Endothelial cell of umbilical vein (primary cell): ENCODE measurements at regions not wholly inside any gene's neighbourhood (a gene's known extent, or its start where the extent isn't known, plus 50 kb on each side); places are given as distances from the start of the nearest gene placed in this dataset.

Experiments
- BruUV-seq: library from RNA; stranded (reverse); fragments of 400-500 nt; replicated peaks from 2 replicates; lab custom pipeline; 2021; lab: Mats Ljungman, UMichigan
- CTCF ChIA-PET: fragments of 300-600, 350-600 bp; sonication (Branson Sonifier 250); formaldehyde crosslinking; loops from one replicate; lab custom pipeline; 2021; ENCODE audit warnings: antibody characterized with exemption, inconsistent platforms; lab: Charles Lee
- POLR2A ChIA-PET: fragments of 300-600, 350-600 bp; sonication (Branson Sonifier 250); formaldehyde crosslinking; loops from one replicate; lab custom pipeline; 2021; ENCODE audit warnings: antibody characterized with exemption, inconsistent platforms; lab: Charles Lee
- DNase-seq: peaks from one replicate; pipeline ENCODE4 v3.0.0-alpha.2; 2011; ENCODE audit warnings: low read depth, low spot score
- FAIRE-seq: peaks from 2 replicates; lab custom pipeline; 2011; peaks lifted over from hg19 to GRCh38; lab: Jason Lieb, UNC
- H2AFZ ChIP-seq: 2 replicates; pipeline ENCODE4 v1.6.0; 2012; ENCODE audit warnings: low read depth, low read length, control low read depth, inconsistent platforms
- H3K27ac ChIP-seq: 2 replicates; pipeline ENCODE4 v1.5.1; 2011; ENCODE audit warnings: low read depth, mild to moderate bottlenecking, control low read depth, low read length, moderate library complexity; ENCODE audit not compliant: insufficient read depth
- H3K27me3 ChIP-seq, 2 experiments: 2 replicates each; pipeline versions ENCODE4 v1.6.0 to v1.6.1; 2011; ENCODE audit warnings: low read length in 2 of 2, mixed read lengths in 1 of 2; ENCODE audit not compliant: control insufficient read depth in 2 of 2, insufficient read depth in 2 of 2
- H3K36me3 ChIP-seq, 2 experiments: 2 replicates in 1 of 2; 3 replicates in 1 of 2; pipeline ENCODE4 v1.5.1; 2011; ENCODE audit warnings: low read length in 2 of 2, mild to moderate bottlenecking in 1 of 2, moderate library complexity in 1 of 2; ENCODE audit not compliant: control insufficient read depth in 2 of 2, insufficient read depth in 2 of 2; ENCODE audit errors: extremely low read depth in 1 of 2
- H3K4me1 ChIP-seq: 3 replicates; pipeline ENCODE4 v1.5.1; 2011; ENCODE audit warnings: mild to moderate bottlenecking, low read length; ENCODE audit not compliant: control insufficient read depth, insufficient read depth; ENCODE audit errors: extremely low read depth
- H3K4me2 ChIP-seq: 2 replicates; pipeline ENCODE4 v1.6.1; 2011; ENCODE audit warnings: low read length, control low read depth, mixed read lengths; ENCODE audit not compliant: insufficient read depth
- H3K4me3 ChIP-seq, 3 experiments: fragments of 200-600 bp in 1 of 3; sonication (generic), shearing (Covaris generic) in 1 of 3; replicated peaks in 1 of 3; 2 replicates each; pipeline ENCODE4 v1.5.1; 2011 to 2016; ENCODE audit warnings: control low read depth in 3 of 3, low read length in 3 of 3, mild to moderate bottlenecking in 2 of 3, inconsistent platforms in 1 of 3, low read depth in 1 of 3, moderate library complexity in 1 of 3; ENCODE audit not compliant: insufficient read depth in 1 of 3
- H3K79me2 ChIP-seq: 2 replicates; pipeline ENCODE4 v1.6.0; 2012; ENCODE audit warnings: low read length, inconsistent platforms; ENCODE audit not compliant: control insufficient read depth, insufficient read depth
- H3K9ac ChIP-seq: replicated peaks from 2 replicates; pipeline ENCODE3; 2011; ENCODE audit warnings: low read length, control low read depth; ENCODE audit not compliant: insufficient read depth; ENCODE audit errors: extremely low read depth
- H3K9me1 ChIP-seq: replicated peaks from 3 replicates; pipeline ENCODE4 v1.6.0; 2011; ENCODE audit warnings: mild to moderate bottlenecking, low read length; ENCODE audit not compliant: control insufficient read depth, insufficient read depth; ENCODE audit errors: extremely low read depth
- H3K9me3 ChIP-seq: replicated peaks from 2 replicates; pipeline ENCODE4 v1.5.1; 2012; ENCODE audit warnings: low read length, inconsistent platforms; ENCODE audit not compliant: control insufficient read depth, insufficient read depth
- H4K20me1 ChIP-seq: replicated peaks from 2 replicates; pipeline ENCODE3; 2011; ENCODE audit warnings: mild to moderate bottlenecking, low read length; ENCODE audit not compliant: control insufficient read depth, insufficient read depth; ENCODE audit errors: extremely low read depth
- CTCF ChIP-seq, 2 donors: IDR thresholded peaks; 1 replicate in 1 of 2; 2 replicates in 1 of 2; pipeline ENCODE4 v1.5.1; 2011; ENCODE audit warnings: low read length in 2 of 2, mild to moderate bottlenecking in 2 of 2, moderate library complexity in 2 of 2, control low read depth in 1 of 2, inconsistent platforms in 1 of 2, low read depth in 1 of 2; ENCODE audit not compliant: insufficient read depth in 1 of 2; ENCODE audit errors: extremely low read depth in 1 of 2
- EZH2 ChIP-seq: IDR thresholded peaks from 2 replicates; pipeline ENCODE4 v1.6.1; 2012; ENCODE audit warnings: borderline replicate concordance, low read depth, mild to moderate bottlenecking, moderate library complexity, low read length, inconsistent platforms; ENCODE audit not compliant: severe bottlenecking
- FOS ChIP-seq: IDR thresholded peaks from 2 replicates; pipeline ENCODE4 v1.6.1; 2011; ENCODE audit warnings: mild to moderate bottlenecking, low read length, moderate library complexity, borderline replicate concordance; ENCODE audit not compliant: insufficient read depth
- GATA2 ChIP-seq: IDR thresholded peaks from 2 replicates; pipeline ENCODE4 v1.7.0; 2011; ENCODE audit warnings: low read depth, mild to moderate bottlenecking, moderate library complexity, mixed read lengths, low read length; ENCODE audit not compliant: insufficient read length, insufficient read depth
- JUN ChIP-seq: IDR thresholded peaks from 2 replicates; pipeline ENCODE4 v1.6.1; 2011; ENCODE audit warnings: borderline replicate concordance, low read depth; ENCODE audit not compliant: insufficient read length, insufficient read depth
- MAX ChIP-seq: IDR thresholded peaks from 2 replicates; pipeline ENCODE4 v1.6.1; 2011; ENCODE audit not compliant: insufficient read depth, insufficient read length
- MYC ChIP-seq: IDR thresholded peaks from one replicate; pipeline ENCODE4 v1.6.1; 2011; ENCODE audit warnings: mild to moderate bottlenecking, low read depth, low read length
- POLR2A ChIP-seq: IDR thresholded peaks from 2 replicates; pipeline ENCODE4 v1.6.1; 2012; ENCODE audit warnings: low read depth, mild to moderate bottlenecking, control low read depth, low read length
- POLR2AphosphoS5 ChIP-seq: IDR thresholded peaks from 2 replicates; pipeline ENCODE4 v1.6.1; 2012; ENCODE audit warnings: low read depth, mild to moderate bottlenecking, control low read depth, low read length, moderate library complexity; ENCODE audit not compliant: insufficient read depth
- dilution Hi-C: fragments of 300-500 bp; cut with MboI; formaldehyde crosslinking; loops from one replicate; pipeline ENCODE4 v1.15.0; 2019; ENCODE audit warnings: low sequenced_read_pairs; ENCODE audit not compliant: extremely low pct_ligation_motif_present
- intact Hi-C: fragments of 100-400 bp; cut with micrococcal nuclease; formaldehyde crosslinking; loops from one replicate; pipeline ENCODE4 v1.10.0; 2022

- H3K4me2 ChIP-seq, result no peak overlapping the region
- H3K27ac ChIP-seq, result no peak overlapping the region
- no peaks in the 10 kb centered on the region for H3K4me1 ChIP-seq
- no TSS peak for BruUV-seq
- H4K20me1 ChIP-seq, result no peaks in the 10 kb centered on the region
- H3K9me3 ChIP-seq, result no peaks in the 10 kb centered on the region
- no peak for FAIRE-seq
- DNase-seq, result no peak
- TF ChIP-seq JUN (no peak), MYC (no peak), FOS (no peak), MAX (no peak), POLR2AphosphoS5 (no peak), CTCF (IDR thresholded peaks at IDR 0.05; ENCODE audit: extremely low read depth in 1 of 2, insufficient read depth in 1 of 2, low read depth in 1 of 2, low read length in 2 of 2) (no peak), GATA2 (no peak), EZH2 (no peak), POLR2A (no peak)
- dilution Hi-C loops (no loop called here), intact Hi-C loops (no loop called here)
- no peaks in the 10 kb centered on the region for H3K79me2 ChIP-seq
- H3K9me1 ChIP-seq, result no peaks in the 10 kb centered on the region
- H3K27me3 ChIP-seq, result no peaks in the 10 kb centered on the region
- H3K9ac ChIP-seq, result no peak overlapping the region
- ChIA-PET CTCF (no interaction called here), POLR2A (no interaction called here)
- H3K36me3 ChIP-seq, result no peaks in the 10 kb centered on the region
- no peak overlapping the region for H3K4me3 ChIP-seq
- no peak overlapping the region for H2AFZ ChIP-seq
Observed at GRCh38 chr3:73257186-73257585, 195.7 kb downstream of the EBLN2 start.
